WTC11 (cell line): ENCODE measurements at regions not wholly inside any gene's neighbourhood (a gene's known extent, or its start where the extent isn't known, plus 50 kb on each side); places are given as distances from the start of the nearest gene placed in this dataset.

Experiments used
- ATAC-seq: fragments of 200-7000 bp; cut with Tn5 transposase; 2 replicates; pipeline ENCODE4 v1.10.0; 2021; ENCODE audit warnings: mild to moderate bottlenecking, moderate library complexity
- CTCF ChIA-PET: fragments of 300-600 bp; sonication (Branson Sonifier 250); formaldehyde crosslinking; loops from one replicate; lab custom pipeline; 2021; ENCODE audit warnings: antibody characterized with exemption; lab: Charles Lee
- POLR2A ChIA-PET: fragments of 350-600 bp; sonication (Branson Sonifier 250); formaldehyde crosslinking; loops from one replicate; lab custom pipeline; 2021; ENCODE audit warnings: antibody characterized with exemption; lab: Charles Lee
- DNase-seq: peaks from one replicate; pipeline ENCODE4 v3.0.0; 2021; ENCODE audit warnings: low spot score
- H3K27ac Mint-ChIP-seq: 2 replicates; pipeline ENCODE4 v1.8.0; 2021; ENCODE audit warnings: mixed read lengths
- H3K27me3 Mint-ChIP-seq: 2 replicates; pipeline ENCODE4 v1.8.0; 2021; ENCODE audit warnings: low read depth, mild to moderate bottlenecking, moderate library complexity, mixed read lengths
- H3K36me3 Mint-ChIP-seq: 2 replicates; pipeline ENCODE4 v1.8.0; 2021; ENCODE audit warnings: mixed read lengths
- H3K4me1 Mint-ChIP-seq: 2 replicates; pipeline ENCODE4 v1.8.0; 2022; ENCODE audit warnings: mixed read lengths
- H3K4me3 Mint-ChIP-seq: 2 replicates; pipeline ENCODE4 v1.8.0; 2021; ENCODE audit warnings: mild to moderate bottlenecking, moderate library complexity, mixed read lengths
- H3K9me3 Mint-ChIP-seq: 2 replicates; pipeline ENCODE4 v1.8.0; 2021; ENCODE audit warnings: mixed read lengths
- ATF1 ChIP-seq: sonication (generic); formaldehyde crosslinking; IDR thresholded peaks from 2 replicates; pipeline ENCODE4 v1.8.1; 2023; ENCODE audit warnings: mild to moderate bottlenecking, moderate library complexity, missing genetic modification reagents
- ATF3 ChIP-seq: sonication (generic); formaldehyde crosslinking; conservative IDR thresholded peaks from 2 replicates; pipeline ENCODE4 v1.8.1; 2022; ENCODE audit warnings: mild to moderate bottlenecking, missing genetic modification reagents
- CBFB ChIP-seq: sonication (generic); formaldehyde crosslinking; IDR thresholded peaks from 2 replicates; pipeline ENCODE4 v1.8.1; 2022; ENCODE audit warnings: mild to moderate bottlenecking, low read depth, missing genetic modification reagents
- EMX1 ChIP-seq: fragments of 250-450 bp; sonication (Bioruptor Pico); IDR thresholded peaks from 2 replicates; pipeline ENCODE4 v1.8.0; 2021; ENCODE audit warnings: mild to moderate bottlenecking
- ERG ChIP-seq: fragments of 250-450 bp; sonication (Bioruptor Pico); IDR thresholded peaks from 2 replicates; pipeline ENCODE4 v1.8.0; 2021; ENCODE audit warnings: mild to moderate bottlenecking
- GTF2I ChIP-seq: fragments of 250-450 bp; sonication (Bioruptor Pico); conservative IDR thresholded peaks from 2 replicates; pipeline ENCODE4 v1.4.0; 2021; ENCODE audit warnings: mild to moderate bottlenecking
- IRF2 ChIP-seq: sonication (generic); formaldehyde crosslinking; IDR thresholded peaks from 2 replicates; pipeline ENCODE4 v1.8.0; 2022; ENCODE audit warnings: low read depth, missing genetic modification reagents, borderline replicate concordance
- MAX ChIP-seq: sonication (generic); formaldehyde crosslinking; IDR thresholded peaks from 2 replicates; pipeline ENCODE4 v1.8.0; 2022; ENCODE audit warnings: mild to moderate bottlenecking, missing genetic modification reagents
- NFYB ChIP-seq: sonication (generic); formaldehyde crosslinking; conservative IDR thresholded peaks from 2 replicates; pipeline ENCODE4 v1.8.0; 2022; ENCODE audit warnings: low read depth, missing genetic modification reagents
- OVOL2 ChIP-seq: fragments of 250-450 bp; sonication (Bioruptor Pico); IDR thresholded peaks from 2 replicates; pipeline ENCODE4 v1.9.0; 2021; ENCODE audit warnings: mild to moderate bottlenecking, borderline replicate concordance
- PRRX2 ChIP-seq: fragments of 250-450 bp; sonication (Bioruptor Pico); IDR thresholded peaks from 2 replicates; pipeline ENCODE4 v1.8.0; 2021; ENCODE audit warnings: mild to moderate bottlenecking
- RELA ChIP-seq: sonication (generic); formaldehyde crosslinking; IDR thresholded peaks from 2 replicates; pipeline ENCODE4 v1.8.1; 2022; ENCODE audit warnings: missing genetic modification reagents, mild to moderate bottlenecking, borderline replicate concordance
- RORB ChIP-seq: fragments of 250-450 bp; sonication (Bioruptor Pico); IDR thresholded peaks from 2 replicates; pipeline ENCODE4 v1.9.0; 2021; ENCODE audit warnings: mild to moderate bottlenecking
- SP1 ChIP-seq: sonication (generic); formaldehyde crosslinking; conservative IDR thresholded peaks from 2 replicates; pipeline ENCODE4 v1.8.1; 2022; ENCODE audit warnings: missing genetic modification reagents
- TEAD1 ChIP-seq: sonication (generic); formaldehyde crosslinking; IDR thresholded peaks from 2 replicates; pipeline ENCODE4 v1.8.0; 2022; ENCODE audit warnings: mild to moderate bottlenecking, missing genetic modification reagents
- TEAD4 ChIP-seq: sonication (generic); formaldehyde crosslinking; IDR thresholded peaks from 2 replicates; pipeline ENCODE4 v1.8.0; 2022; ENCODE audit warnings: mild to moderate bottlenecking, missing genetic modification reagents
- ZBTB21 ChIP-seq: sonication (generic); formaldehyde crosslinking; IDR thresholded peaks from 2 replicates; pipeline ENCODE4 v1.8.1; 2023; ENCODE audit warnings: mild to moderate bottlenecking, missing genetic modification reagents, borderline replicate concordance
- ZNF138 ChIP-seq: sonication (generic); formaldehyde crosslinking; conservative IDR thresholded peaks from 2 replicates; pipeline ENCODE4 v1.8.1; 2022; ENCODE audit warnings: mild to moderate bottlenecking, moderate library complexity, missing genetic modification reagents
- ZNF232 ChIP-seq: sonication (generic); formaldehyde crosslinking; IDR thresholded peaks from 2 replicates; pipeline ENCODE4 v1.8.0; 2022; ENCODE audit warnings: mild to moderate bottlenecking, missing genetic modification reagents
- ZNF423 ChIP-seq: fragments of 250-450 bp; sonication (Bioruptor Pico); IDR thresholded peaks from 2 replicates; pipeline ENCODE4 v2.1.2; 2022; ENCODE audit warnings: mild to moderate bottlenecking, moderate library complexity
- TF ChIP-seq, protein P1 (sequence below): sonication (generic); formaldehyde crosslinking; IDR thresholded peaks from 2 replicates; pipeline ENCODE4 v1.8.1; 2022; ENCODE audit warnings: low read depth, missing genetic modification reagents, borderline replicate concordance
- TF ChIP-seq, protein P2 (sequence below): sonication (generic); formaldehyde crosslinking; IDR thresholded peaks from 2 replicates; pipeline ENCODE4 v1.8.0; 2023; ENCODE audit warnings: mild to moderate bottlenecking, missing genetic modification reagents
- TF ChIP-seq, protein P3 (sequence below): sonication (generic); formaldehyde crosslinking; IDR thresholded peaks from 2 replicates; pipeline ENCODE4 v1.8.1; 2023; ENCODE audit warnings: mild to moderate bottlenecking, missing genetic modification reagents, borderline replicate concordance
- TF ChIP-seq, protein P4 (sequence below): fragments of 250-450 bp; sonication (Bioruptor Pico); conservative IDR thresholded peaks from 2 replicates; pipeline ENCODE4 v1.9.0; 2021; ENCODE audit warnings: mild to moderate bottlenecking
- TF ChIP-seq, protein P5 (sequence below): sonication (generic); formaldehyde crosslinking; IDR thresholded peaks from 2 replicates; pipeline ENCODE4 v1.8.1; 2023; ENCODE audit warnings: mild to moderate bottlenecking, missing genetic modification reagents, moderate library complexity

- CTCF ChIA-PET = interaction anchor here (0.5 kb wide), 1 partner anchor 417 kb away, joined by 3 read pairs; no protein-coding TSS in a partner anchor
- H3K27me3 Mint-ChIP-seq = no peaks in the 10 kb centered on the region
- no peak for TF ChIP-seq NFYB
- no peak for TF ChIP-seq OVOL2
- TF ChIP-seq IRF2 (CRISPR knock-in tag) = no peak
- TF ChIP-seq RORB = no peak
- no peak for TF ChIP-seq PRRX2
- no peak for TF ChIP-seq CBFB (CRISPR knock-in tag)
- no peak for TF ChIP-seq ZBTB21
- TF ChIP-seq ATF3 (CRISPR knock-in tag) = no peak
- TF ChIP-seq, all 79 proteins: peak for 0
- no peak overlapping the region for H3K27ac Mint-ChIP-seq
- POLR2A ChIA-PET = no interaction called here
- DNase-seq (no peak), ATAC-seq (no peak)
- no peaks in the 10 kb centered on the region for H3K36me3 Mint-ChIP-seq
- H3K4me3 Mint-ChIP-seq = no peak overlapping the region
- H3K9me3 Mint-ChIP-seq = no peaks in the 10 kb centered on the region
- peaks cover 6% of the 10 kb centered on the region for H3K4me1 Mint-ChIP-seq
Observed at GRCh38 chr2:57402755-57403154, 643.9 kb upstream of the VRK2 start.

GRCh38 chr2:57407772-57408201 is 638.8 kb upstream of the VRK2 start:
- ATAC-seq (peak; percentile 85), DNase-seq (no peak)
- ChIA-PET CTCF (no interaction called here), POLR2A (no interaction called here)
- Mint-ChIP-seq H3K36me3 (no peaks in the 10 kb centered on the region), H3K27ac (peak overlapping the region; percentile 17; the same call in 1 of the 2 replicates), H3K9me3 (peaks cover 8% of the 10 kb centered on the region; the same call in 1 of the 2 replicates), H3K4me1 (peaks cover 15% of the 10 kb centered on the region), H3K4me3 (no peak overlapping the region), H3K27me3 (no peaks in the 10 kb centered on the region)
- TF ChIP-seq ZNF138 (no peak), ZNF232 (CRISPR knock-in tag) (no peak), ZNF423 (CRISPR knock-in tag) (no peak), ATF1 (no peak), TEAD4 (CRISPR knock-in tag) (no peak), SP1 (CRISPR knock-in tag) (no peak), EMX1 (CRISPR knock-in tag) (no peak), GTF2I (no peak), MAX (CRISPR knock-in tag) (no peak), TEAD1 (CRISPR knock-in tag) (no peak), ERG (no peak), RELA (CRISPR knock-in tag) (no peak)
- TF ChIP-seq, protein P1, sequence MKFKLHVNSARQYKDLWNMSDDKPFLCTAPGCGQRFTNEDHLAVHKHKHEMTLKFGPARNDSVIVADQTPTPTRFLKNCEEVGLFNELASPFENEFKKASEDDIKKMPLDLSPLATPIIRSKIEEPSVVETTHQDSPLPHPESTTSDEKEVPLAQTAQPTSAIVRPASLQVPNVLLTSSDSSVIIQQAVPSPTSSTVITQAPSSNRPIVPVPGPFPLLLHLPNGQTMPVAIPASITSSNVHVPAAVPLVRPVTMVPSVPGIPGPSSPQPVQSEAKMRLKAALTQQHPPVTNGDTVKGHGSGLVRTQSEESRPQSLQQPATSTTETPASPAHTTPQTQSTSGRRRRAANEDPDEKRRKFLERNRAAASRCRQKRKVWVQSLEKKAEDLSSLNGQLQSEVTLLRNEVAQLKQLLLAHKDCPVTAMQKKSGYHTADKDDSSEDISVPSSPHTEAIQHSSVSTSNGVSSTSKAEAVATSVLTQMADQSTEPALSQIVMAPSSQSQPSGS (CRISPR knock-in tag) = no peak
- TF ChIP-seq, protein P2, sequence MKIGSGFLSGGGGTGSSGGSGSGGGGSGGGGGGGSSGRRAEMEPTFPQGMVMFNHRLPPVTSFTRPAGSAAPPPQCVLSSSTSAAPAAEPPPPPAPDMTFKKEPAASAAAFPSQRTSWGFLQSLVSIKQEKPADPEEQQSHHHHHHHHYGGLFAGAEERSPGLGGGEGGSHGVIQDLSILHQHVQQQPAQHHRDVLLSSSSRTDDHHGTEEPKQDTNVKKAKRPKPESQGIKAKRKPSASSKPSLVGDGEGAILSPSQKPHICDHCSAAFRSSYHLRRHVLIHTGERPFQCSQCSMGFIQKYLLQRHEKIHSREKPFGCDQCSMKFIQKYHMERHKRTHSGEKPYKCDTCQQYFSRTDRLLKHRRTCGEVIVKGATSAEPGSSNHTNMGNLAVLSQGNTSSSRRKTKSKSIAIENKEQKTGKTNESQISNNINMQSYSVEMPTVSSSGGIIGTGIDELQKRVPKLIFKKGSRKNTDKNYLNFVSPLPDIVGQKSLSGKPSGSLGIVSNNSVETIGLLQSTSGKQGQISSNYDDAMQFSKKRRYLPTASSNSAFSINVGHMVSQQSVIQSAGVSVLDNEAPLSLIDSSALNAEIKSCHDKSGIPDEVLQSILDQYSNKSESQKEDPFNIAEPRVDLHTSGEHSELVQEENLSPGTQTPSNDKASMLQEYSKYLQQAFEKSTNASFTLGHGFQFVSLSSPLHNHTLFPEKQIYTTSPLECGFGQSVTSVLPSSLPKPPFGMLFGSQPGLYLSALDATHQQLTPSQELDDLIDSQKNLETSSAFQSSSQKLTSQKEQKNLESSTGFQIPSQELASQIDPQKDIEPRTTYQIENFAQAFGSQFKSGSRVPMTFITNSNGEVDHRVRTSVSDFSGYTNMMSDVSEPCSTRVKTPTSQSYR = no peak
- TF ChIP-seq, protein P3, sequence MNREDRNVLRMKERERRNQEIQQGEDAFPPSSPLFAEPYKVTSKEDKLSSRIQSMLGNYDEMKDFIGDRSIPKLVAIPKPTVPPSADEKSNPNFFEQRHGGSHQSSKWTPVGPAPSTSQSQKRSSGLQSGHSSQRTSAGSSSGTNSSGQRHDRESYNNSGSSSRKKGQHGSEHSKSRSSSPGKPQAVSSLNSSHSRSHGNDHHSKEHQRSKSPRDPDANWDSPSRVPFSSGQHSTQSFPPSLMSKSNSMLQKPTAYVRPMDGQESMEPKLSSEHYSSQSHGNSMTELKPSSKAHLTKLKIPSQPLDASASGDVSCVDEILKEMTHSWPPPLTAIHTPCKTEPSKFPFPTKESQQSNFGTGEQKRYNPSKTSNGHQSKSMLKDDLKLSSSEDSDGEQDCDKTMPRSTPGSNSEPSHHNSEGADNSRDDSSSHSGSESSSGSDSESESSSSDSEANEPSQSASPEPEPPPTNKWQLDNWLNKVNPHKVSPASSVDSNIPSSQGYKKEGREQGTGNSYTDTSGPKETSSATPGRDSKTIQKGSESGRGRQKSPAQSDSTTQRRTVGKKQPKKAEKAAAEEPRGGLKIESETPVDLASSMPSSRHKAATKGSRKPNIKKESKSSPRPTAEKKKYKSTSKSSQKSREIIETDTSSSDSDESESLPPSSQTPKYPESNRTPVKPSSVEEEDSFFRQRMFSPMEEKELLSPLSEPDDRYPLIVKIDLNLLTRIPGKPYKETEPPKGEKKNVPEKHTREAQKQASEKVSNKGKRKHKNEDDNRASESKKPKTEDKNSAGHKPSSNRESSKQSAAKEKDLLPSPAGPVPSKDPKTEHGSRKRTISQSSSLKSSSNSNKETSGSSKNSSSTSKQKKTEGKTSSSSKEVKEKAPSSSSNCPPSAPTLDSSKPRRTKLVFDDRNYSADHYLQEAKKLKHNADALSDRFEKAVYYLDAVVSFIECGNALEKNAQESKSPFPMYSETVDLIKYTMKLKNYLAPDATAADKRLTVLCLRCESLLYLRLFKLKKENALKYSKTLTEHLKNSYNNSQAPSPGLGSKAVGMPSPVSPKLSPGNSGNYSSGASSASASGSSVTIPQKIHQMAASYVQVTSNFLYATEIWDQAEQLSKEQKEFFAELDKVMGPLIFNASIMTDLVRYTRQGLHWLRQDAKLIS (CRISPR knock-in tag) = no peak
- TF ChIP-seq, protein P4, sequence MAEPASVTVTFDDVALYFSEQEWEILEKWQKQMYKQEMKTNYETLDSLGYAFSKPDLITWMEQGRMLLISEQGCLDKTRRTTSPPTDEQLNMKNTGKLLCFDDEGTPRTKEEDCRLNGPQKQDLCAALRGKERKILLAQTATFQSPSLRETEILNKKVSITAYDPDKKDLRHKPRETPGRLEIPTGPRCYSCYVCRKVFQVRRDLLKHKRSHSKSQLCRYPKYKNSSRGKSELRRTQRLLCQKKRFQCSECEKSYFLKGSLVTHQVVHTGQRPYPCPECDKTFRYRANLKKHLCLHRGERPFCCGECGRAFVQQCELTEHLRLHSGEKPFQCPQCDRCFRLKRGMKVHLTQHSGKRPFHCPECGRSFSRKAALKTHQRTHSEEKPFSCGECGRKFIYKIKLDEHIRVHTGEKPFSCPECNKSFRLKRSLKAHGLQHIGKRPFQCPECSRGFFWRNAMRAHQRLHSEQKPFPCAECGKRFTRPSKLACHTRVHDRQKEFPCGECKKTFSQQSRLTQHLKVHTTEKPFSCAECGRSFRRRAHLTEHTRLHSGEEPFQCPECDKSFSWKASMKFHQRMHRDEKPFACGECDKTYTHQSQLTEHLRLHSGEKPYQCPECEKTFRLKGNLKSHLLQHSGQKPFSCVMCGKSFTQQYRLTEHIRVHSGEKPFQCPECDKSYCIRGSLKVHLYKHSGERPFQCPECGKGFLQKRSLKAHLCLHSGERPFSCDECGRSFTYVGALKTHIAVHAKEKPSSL (CRISPR knock-in tag) = no peak
- TF ChIP-seq, protein P5, sequence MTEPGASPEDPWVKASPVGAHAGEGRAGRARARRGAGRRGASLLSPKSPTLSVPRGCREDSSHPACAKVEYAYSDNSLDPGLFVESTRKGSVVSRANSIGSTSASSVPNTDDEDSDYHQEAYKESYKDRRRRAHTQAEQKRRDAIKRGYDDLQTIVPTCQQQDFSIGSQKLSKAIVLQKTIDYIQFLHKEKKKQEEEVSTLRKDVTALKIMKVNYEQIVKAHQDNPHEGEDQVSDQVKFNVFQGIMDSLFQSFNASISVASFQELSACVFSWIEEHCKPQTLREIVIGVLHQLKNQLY (CRISPR knock-in tag) = no peak
